ENCODE measurements at regions not wholly inside any gene's neighbourhood (a gene's known extent, or its start where the extent isn't known, plus 50 kb on each side); places are given as distances from the start of the nearest gene placed in this dataset.

DNA sequence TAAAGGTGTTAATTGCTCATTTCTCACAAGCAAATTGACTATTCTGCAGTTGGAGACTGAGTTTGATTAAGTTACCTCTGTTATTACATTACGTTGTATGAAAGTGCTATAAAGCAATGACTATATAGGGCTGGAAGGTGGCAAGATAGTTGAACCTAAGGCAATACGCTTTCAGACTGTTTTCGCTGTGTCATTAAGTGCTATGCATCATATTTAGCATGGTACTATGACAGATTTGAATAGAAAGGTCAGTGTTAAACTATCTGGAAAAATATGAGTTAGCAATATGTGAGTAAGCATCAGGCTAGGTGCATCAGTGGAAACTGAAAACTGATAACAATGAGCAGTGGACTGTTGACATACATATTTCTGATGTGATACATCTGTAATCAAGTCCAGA is 206.0 kb upstream of the ARHGAP24 start:
- DNase-seq = no peak

DNA sequence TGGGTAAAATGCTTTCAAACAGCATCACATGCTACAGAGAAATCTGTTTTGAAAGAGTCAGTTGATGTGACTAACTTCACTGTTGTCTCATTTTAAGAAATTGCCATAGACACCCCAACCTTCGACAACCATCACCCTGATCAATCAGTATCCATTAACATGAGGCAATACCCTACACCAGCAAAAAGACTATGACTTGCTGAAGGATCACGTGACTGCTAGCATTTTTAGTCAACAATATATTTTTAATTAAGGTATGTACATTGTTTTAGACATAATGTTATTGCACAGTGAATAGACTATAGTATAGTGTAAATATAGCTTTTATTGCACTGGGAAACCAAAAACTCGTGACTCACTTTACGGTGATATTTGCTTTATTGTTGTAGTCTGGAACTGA is 200.0 kb upstream of the ARHGAP24 start:
- DNase-seq = no peak

DNA sequence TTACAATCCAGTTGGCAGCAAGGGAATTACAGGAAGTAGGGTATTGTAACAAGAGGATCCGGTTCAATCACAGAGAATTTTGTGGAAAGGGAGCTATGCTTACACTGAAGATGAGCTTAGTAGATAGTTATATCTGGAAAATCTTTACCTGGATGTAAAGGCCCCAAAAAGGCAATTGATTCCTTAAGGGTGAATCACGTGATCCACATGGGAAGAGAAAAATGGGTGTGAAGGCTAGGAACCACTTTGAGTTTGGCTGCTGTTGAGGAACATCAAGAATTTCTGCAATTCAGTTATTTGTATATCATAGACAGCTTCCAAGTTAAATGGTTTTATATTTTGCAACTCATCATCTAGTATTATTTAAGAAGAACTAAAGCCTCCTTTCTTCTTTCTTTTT is 194.0 kb upstream of the ARHGAP24 start:
- no peak for DNase-seq

DNA sequence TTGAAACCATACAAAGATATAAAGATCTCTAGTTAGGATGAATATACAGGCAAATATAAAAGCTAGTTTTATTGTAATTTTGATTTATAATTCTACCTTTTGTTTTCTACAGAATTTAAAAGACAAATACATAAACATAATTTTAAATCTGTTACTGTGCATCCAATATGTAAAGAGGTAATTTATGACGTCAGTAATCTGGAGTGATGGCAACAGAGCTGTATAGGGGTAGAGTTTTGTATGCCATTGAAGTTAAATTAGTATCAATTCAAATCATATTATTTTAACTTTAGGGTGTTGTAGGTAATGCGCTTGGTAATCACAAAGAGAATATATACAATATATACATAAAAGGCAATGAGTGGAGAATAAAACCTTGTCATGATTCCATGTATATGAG is 183.7 kb upstream of the ARHGAP24 start:
- DNase-seq = no peak

DNA sequence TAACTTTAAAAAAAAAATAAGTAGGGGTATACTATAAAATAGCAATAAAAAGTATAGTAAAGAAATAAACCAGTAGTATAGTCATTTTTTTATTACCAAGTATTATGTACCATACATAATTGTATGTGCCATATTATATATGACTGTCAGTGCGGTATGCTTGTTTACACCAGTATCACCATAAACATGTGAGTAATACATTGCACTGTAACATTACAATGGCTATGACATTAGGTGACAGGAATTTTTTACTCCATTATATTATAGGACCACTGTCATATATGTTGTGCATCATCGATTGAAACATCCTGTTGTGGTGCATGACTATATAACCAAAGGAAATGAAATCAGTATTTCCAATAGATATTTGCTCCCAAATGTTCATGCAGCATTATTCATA is 176.9 kb upstream of the ARHGAP24 start:
- DNase-seq = no peak

DNA sequence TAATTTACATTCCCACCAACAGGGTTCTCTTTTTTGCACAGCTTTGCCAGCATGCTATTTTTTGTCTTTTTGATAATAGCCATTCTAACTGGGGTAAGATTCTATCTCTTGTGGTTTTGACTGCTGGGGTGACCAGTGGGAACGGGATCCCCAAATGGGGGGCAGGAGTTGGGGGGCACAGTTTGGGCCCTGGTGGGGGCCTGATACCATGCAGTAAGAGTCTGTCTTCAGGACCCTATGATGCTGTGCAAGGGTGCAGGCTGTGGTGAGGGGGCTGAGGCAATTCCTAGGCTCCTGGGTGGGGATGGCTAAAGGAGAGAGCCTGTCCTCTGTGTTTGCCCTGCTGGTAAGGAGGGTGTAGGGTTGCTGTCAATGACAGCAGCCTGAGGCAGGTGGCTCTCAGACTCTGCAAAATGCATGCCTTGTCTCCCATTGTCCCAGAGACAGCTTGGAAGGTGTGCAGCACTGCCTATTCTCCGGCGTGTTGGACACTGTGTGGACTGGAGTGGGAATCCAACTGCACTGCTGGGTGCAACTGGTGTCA is 172.7 kb upstream of the ARHGAP24 start:
- DNase-seq = no peak

DNA sequence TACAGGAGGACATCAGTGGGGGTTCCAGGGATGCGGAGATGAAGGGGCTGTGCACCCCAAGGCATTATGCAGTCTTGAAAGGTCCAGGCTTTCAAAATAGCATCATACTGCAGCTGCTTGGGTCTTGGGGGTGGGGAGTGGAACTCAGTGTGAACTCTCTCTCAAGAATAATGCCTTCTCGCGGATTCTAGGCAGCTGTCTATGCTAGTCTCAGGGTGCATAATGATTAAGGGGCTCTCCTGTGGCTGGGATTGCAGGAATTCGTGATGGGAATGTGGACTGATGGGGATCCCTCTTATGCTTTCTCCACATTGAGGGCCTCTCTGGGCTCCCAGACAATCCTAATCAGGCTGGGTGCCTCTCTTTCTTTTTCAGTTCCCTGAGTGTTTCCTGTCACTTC is 172.2 kb upstream of the ARHGAP24 start:
- DNase-seq = no peak

DNA sequence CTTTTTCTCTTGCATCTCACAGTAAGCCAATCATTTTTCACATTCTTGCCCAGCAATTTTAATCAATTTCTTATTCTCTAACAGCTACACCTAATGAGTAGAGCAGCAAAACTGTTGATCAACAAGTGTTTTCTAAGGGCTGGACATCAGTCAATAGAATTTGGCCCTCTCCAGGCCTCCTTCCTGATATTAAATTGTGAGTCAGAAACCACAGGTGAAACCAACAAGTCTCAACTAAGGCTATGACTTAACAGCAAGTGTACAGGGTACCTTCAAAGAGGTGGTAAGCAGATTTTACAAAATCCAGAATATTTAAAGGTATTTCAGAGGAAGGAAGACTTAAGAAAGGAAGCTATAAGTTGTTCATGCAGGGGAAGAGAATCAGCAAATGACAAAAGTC is 156.5 kb upstream of the ARHGAP24 start:
- DNase-seq = no peak

DNA sequence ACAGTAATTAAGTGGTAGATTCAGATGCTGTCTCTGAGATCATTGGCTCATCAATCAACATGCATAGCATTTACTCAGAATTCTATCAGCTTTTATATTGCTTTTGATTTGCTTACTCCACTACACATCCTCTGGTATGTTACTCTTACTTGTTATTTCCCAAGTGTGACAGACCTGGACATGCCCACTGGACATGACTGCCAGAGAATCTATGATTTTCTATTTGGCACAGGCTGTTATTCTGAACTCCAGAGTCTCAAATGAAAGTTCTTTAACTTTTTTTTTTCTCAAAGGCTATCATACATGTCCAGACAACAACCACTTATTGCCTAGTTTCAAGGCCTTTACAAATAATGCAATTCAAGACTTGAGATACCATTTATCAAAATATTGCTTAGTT is 116.1 kb upstream of the ARHGAP24 start:
- DNase-seq = no peak

DNA sequence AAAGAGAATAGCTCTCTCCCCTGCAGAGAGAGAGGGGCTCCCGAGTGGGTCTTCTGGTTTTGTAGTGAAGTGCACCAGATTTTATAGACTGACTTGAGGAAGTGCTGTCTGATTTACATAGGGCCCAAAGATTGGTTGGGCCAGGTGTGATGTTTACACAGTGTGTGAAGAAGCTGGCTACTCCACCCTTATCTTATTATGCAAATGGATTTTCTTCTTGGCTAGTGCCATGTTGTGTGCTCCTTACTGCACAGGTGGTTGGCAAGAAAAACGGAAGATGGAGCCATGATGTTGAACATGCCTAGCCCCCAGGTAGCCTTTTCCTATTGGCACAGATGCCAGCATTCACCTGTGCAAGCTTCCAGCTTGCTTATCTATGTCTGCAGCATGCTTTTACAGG is 112.4 kb upstream of the ARHGAP24 start:
- DNase-seq = no peak

DNA sequence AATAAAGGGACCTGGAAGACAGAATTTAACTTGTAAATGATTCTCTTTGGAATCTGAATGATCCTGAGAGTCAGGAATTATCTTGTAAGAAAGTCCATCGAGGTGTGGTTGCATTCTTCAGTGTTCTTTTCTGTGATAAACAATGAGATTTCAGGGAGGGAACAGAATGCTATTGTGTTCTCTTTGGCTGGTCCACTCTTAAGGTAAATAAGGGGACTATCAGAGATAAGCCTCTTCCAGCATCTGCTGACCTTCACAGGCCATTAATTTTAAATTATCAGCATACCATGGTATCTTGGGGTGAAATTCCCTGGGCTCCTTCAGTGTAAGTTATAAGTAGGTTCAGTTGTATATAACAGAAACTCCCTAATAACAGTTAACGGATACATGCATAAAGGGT is 107.1 kb upstream of the ARHGAP24 start:
- no peak for DNase-seq

DNA sequence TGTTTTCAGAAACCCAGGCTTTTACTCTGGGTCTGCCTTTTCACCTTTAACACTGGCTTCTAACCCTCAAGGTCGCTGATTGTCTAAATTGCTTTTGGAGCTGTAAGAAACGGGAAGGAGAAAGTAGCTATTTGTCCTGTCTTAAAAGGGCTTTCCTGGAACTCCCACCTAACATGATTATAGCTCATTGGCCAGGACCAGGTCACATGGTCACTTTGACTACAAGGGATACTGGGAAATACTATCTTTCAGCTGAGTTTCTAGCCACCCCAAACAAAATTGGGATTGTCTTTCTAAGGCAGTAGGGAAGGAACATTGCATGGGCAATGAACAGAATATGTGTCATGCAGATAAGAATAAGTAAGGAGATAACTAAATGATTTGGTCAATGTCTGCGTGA is 106.7 kb upstream of the ARHGAP24 start:
- no peak for DNase-seq

DNA sequence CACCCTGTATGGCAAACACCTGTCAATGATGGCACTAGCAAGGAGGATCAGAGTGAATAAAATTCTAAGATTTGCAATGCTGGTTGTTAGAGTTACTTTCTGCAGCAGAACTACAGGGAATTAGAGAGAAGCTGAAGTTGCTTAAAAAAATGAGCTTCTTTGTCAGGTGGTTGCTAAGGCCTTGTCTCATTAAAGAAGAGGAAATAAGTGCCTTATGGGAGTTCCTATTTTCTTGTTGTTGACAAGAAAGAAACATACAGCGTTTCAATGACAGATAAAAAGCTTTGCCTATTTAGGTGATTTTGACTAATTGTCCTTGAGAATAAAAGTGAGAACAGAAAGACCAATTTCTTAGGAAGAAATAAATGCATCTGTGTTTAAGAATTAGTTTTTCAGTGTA is 106.0 kb upstream of the ARHGAP24 start:
- DNase-seq = no peak

DNA sequence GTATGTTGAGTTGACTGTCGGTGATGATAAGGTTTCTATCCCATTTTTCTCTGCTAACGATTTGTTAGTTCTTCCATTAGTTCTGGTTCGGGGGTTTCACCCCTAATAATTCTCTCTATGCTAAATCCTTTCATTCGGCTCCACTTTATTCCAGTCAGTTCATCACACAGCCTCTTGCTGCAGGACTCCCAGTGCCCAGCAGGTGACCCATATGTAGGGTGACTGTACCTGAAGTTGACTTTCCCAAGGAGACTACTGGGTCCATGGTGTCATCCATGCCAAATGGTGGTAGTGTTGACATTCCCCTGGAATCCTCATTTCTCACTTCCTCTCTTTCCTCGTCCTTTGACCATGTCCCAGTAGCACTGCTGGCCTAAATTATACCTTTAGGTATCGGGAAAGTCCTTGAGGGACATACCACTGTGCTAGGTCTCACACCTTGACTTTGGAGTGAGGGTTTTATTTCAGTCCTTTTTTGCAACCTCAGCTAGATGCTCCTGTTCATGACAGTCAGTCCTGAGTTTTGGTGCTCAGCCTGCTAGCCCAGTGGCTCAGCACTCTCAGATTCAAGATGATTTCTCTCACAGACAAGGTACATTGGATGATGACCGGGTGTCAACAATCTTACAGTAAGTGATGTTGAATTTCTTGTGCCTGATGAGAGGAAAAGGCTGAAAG is 105.1 kb upstream of the ARHGAP24 start:
- no peak for DNase-seq

DNA sequence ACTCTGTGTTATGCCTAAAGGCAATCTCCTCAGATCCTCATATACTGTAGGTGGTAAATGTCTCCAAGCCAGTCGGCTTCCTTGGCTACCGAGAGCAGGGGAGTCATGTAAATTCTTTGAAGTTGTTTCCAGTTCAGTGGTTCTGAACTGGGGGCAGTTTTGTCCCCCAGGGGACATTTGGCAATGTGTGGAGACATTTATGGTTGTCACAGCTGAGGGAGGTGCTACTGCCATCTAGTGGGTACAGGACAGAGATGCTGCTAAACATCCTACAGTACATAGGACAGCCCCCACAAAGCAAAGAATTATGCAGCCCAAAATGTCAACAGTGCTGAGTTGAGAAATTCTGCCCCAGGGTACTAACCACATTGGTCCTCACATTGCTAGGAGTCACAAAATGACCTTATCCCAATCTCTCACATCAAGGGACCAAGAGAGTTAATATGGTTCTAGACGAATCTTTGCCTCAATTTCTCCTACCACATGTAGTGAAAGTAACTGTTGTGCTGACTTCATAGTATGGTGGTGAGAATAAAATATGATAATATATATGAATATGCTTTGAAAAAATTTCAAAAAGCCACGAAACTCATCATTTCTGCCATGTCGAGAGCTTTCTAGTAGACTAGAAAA is 104.4 kb upstream of the ARHGAP24 start:
- DNase-seq = no peak

DNA sequence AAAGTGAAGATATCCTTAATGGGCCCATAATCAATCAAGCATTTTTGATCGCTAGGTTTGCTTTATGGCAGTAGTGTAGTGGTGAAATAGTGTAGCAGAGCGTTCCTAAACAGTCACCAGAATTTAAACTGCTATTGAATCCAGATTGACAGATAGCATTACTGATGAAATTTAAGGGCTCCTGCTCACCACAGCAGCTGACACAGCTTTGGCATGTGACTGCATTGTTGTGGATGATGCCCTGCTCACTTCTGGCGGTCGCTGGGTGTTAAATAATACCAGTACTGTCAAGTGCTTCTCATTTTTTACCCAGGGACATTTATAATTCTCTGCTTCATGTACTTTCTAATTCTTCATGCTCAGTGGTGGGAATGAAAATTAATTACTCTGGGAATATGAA is 102.0 kb upstream of the ARHGAP24 start:
- DNase-seq = no peak

DNA sequence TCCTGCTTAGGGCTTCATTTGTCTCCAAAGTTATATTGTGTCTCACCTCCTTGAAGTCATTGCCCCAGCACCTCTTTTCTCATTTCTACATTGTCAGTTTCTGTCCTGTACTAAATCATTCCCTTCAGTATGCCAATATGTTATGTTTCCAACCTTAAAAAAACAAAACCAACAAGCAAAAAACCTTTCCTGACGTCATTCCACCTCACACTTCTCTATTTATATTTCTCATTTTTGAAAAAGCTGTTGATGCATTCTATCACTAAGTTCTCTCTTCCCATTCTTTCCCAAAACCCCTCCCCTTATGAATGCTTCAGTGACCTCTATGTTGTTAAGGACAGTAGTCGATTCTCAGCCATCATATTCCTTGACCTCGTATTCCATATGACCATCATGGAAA is 98.7 kb upstream of the ARHGAP24 start:
- no peak for DNase-seq

DNA sequence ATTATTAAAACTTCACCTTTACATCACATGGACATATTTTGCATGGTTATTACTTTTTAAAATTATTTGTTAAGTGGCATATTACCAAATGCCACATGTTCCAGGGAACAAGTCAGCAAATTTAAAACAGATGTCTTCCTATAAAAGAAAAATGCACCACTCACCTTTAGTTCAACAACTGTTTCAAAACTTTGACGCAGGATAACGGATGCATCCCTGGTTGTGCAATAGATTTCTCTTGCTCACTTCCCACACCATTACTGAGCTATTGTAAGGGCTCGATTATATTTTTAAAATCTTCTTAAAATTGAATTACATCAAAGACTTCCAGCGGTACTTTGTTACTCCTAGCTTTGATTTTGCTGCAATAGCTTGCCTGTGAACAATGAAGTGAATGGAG is 93.0 kb upstream of the ARHGAP24 start:
- no peak for DNase-seq

DNA sequence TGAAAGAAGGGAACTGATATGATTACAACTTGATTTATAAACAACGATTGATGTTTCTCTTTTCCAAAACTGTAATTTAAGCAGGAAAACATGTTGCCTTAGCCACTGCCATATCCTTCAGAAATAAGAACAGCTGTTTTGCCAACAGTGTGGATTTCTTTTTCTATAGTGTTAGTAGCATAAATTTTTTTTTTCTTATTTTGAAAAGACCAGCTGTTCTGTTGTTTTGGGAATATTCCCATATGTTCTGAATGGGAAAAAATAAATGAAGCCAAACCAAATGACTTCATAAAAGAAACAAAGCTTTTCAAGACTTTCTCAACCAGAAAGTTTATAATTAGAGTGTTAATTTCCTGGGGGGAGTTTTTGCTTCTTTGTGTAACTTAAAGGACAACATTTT is 83.9 kb upstream of the ARHGAP24 start:
- no peak for DNase-seq

DNA sequence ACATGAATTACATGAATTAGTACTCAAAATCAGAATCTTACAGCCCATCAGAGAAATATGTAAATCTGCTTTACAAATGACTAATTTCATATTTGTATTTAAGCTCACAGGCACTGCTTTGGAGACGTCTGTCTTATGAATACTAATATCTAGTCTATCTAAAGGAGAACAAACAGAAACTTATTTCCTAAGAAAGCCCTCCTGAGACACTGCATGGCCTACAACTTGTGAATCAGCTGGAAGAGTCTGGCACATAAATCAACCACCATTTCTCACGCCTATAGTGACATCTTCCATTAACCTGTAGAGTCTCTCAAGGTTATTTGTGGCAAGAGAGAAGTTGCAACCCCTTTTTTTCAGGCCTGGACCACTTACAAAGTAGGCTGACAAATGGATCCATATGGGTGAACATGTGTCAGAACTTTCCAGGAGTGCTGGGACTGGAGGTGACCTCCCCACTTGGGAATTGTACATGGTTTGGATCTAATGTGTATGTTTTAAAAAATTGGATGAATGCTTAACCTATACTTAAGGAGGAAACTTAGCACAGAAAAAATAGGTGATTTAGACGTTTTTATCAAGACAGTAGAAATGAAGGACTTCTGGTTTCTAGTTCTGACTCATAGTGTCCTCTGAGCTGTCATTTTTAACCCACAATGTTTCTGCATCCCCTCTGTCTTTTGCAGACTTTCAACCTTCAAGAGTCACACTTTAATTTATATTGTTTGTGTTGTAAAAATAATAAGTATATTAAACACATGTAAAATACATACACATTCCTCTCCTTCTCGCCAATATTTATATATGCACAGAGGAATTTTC is 83.2 kb upstream of the ARHGAP24 start:
- DNase-seq = no peak

DNA sequence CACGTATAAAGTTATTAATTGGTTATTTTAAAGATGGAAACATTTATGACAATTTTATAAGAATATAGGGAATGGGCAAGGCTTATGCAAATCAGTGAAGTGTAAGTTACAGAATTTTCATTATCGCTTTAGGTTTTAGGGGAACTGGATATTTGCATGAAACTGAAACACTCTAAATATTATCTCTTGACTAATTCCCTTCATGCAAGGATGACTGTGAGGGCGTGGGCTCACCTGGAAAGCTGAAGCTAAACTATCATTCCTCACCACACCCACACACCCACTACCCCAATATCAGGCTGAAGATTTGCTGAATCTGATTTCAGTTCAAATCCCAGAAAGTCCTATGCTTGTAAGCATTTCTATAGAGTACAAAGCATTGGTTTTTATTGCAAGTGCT is 81.7 kb upstream of the ARHGAP24 start:
- DNase-seq = no peak

DNA sequence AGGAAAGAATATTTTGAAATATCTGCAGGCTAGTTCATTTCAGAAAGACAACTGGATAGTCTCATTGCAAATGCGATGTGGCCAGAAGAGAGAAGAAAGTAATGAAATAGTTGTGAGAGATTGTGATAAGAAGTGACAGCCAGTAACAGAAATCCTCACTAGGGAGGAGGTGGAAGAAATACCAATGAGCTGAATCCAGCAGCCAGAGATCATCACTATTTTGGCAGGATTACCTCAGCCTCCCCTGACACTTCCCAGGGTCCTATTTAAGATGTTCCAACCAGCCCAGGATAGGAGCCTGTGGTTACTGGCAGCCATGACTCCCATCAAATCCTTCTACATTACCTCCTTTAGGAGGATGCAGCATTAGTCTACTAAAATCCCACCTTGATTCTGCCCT is 76.7 kb upstream of the ARHGAP24 start:
- DNase-seq = no peak

DNA sequence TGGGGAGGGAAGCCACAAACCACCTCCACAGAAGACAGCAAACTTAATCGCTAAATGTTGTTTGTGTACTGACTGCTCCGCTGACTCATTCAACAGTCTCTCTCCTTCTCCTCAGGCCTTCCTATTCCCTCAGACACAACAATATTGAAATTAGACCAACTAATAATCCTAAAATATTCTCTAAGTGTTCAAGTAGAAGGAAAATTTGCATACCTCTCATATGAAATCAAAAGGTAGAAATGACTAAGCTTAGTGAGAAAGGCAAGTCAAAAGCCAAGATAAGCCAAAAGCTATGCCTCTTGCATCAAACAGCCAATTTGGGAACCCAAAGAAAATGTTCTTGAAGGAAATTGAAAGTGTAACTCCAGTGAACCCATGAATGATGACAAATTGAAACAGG is 75.7 kb upstream of the ARHGAP24 start:
- DNase-seq = no peak

DNA sequence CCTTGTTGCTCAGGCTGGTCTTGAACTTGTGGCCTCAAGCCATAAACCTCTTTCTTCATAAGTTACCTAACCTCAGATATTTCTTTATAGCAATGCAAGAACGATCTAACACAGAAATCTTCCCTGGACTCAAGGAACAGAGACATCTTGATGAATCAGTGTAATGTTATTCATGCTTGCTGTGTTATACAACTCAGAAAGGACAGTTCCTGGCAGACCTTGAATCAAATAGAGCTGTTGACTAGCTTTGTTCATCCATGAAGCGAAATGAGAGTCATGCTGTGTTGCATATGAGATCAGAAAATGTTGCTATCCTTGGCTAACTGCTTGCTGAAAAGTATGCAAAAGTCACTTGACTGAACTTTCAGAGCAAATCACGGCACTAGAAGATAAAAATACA is 72.6 kb upstream of the ARHGAP24 start:
- DNase-seq = peak; percentile 20

Measured in amniotic stem cell (primary cell).